ENCODE measurements at regions not wholly inside any gene's neighbourhood (a gene's known extent, or its start where the extent isn't known, plus 50 kb on each side); places are given as distances from the start of the nearest gene placed in this dataset.

DNA sequence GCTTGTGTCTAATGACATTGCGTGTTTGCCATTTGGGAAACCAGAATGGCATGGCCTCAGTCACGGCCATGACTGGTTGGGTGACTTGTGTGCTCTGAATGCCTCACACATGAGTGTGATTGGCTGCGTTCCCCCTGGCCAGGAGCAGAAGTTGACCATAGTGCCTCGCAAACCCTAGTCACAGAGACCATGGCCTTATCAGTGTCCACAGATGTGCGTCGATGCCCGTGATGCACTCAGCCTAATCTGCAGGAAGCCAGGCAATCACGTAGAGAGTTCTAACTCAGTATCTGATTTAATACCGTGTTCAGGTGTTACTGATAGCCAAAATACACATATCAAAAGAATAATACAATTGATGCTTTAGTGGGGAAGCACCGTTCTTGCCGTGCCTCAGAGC is 64.0 kb downstream of the BOLA3 start:
- ATAC-seq (no peak), DNase-seq (no peak), FAIRE-seq (no peak)
- intact Hi-C loops (cut with DNase I) = no loop called here
- Histone ChIP-seq H3K4me1 (no peaks in the 10 kb centered on the region), H3K27ac (no peak overlapping the region), H3K27me3 (no peaks in the 10 kb centered on the region), H3K4me3 (no peak overlapping the region), H3K36me3 (peaks cover 0 to 14% (median 0%) of the 10 kb centered on the region in 3 donors), H3K9me3 (no peaks in the 10 kb centered on the region)
- no peak for TF ChIP-seq CTCF (IDR thresholded peaks at IDR 0.05)
- 86 to 87% methylated on average over 11 of the region's 11 CpGs for WGBS, 2 donors

Measured in pancreas (tissue), 10 donors.